ENCODE measurements at regions not wholly inside any gene's neighbourhood (a gene's known extent, or its start where the extent isn't known, plus 50 kb on each side); places are given as distances from the start of the nearest gene placed in this dataset.
A peak's percentile ranks its signal among the peaks of the same experiment; 100 is the strongest.

DNA sequence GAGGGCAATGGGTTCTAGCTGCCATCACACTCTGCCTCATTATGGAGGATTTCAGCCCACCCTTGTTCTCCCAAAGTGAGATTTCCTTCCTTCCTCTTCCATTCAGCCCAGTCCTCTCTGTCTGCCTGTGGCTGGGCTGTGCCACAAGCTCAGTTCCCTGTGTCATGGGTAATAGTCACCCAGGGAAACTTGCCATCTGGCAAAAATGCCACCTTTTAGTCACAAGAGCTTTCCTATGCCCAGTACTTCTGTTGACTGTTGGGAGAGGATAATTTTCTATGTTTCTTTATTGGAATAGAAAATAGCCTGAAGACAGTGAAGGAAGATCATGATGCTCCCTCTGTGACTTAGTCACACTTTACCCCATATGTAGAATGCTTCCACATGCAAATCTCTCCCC is 71.4 kb downstream of the TLR4 start:
- H3K4me1 ChIP-seq: peaks cover 0 to 52% (median 8%) of the 10 kb centered on the region in 12 donors
- no peak overlapping the region for H3K4me3 ChIP-seq
- no peak for ATAC-seq
- no peaks in the 10 kb centered on the region for H3K36me3 ChIP-seq
- H3K9me3 ChIP-seq: no peaks in the 10 kb centered on the region
- intact Hi-C loops (cut with DNase I): loop anchor here in 1 of 10 donors (10.0 kb wide), 1 partner anchor 121 kb away; no protein-coding TSS in a partner anchor
- no peaks in the 10 kb centered on the region for H3K27me3 ChIP-seq
- no peak overlapping the region for H3K27ac ChIP-seq
- no peak for DNase-seq
- TF ChIP-seq, protein P1, sequence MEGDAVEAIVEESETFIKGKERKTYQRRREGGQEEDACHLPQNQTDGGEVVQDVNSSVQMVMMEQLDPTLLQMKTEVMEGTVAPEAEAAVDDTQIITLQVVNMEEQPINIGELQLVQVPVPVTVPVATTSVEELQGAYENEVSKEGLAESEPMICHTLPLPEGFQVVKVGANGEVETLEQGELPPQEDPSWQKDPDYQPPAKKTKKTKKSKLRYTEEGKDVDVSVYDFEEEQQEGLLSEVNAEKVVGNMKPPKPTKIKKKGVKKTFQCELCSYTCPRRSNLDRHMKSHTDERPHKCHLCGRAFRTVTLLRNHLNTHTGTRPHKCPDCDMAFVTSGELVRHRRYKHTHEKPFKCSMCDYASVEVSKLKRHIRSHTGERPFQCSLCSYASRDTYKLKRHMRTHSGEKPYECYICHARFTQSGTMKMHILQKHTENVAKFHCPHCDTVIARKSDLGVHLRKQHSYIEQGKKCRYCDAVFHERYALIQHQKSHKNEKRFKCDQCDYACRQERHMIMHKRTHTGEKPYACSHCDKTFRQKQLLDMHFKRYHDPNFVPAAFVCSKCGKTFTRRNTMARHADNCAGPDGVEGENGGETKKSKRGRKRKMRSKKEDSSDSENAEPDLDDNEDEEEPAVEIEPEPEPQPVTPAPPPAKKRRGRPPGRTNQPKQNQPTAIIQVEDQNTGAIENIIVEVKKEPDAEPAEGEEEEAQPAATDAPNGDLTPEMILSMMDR (IDR thresholded peaks at IDR 0.05): no peak
- no peak for TF ChIP-seq POLR2A (IDR thresholded peaks at IDR 0.05)

DNA sequence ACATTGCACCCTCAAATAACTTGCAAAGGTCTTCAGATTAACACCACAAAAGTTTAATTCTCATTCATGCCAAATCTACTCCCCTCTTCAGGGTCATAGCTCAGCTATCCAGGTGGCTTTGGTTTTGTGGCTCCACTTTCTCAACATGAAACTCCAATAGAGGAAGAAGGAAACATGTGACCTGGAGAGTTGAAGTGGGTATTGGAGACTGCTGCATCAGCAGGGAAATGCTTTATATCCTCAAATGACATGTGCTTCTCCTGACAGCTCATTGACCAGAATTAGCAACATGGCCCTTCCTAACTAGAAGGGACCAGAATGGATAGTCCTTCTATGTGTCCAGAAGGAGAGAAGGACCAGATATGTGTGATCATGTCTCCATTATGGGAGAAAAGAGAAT is 73.6 kb downstream of the TLR4 start:
- intact Hi-C loops (cut with DNase I): loop anchor here in 1 of 10 donors (10.0 kb wide), 1 partner anchor 123 kb away; no protein-coding TSS in a partner anchor
- peak in 1 of 5 donors; percentile 20 for DNase-seq

DNA sequence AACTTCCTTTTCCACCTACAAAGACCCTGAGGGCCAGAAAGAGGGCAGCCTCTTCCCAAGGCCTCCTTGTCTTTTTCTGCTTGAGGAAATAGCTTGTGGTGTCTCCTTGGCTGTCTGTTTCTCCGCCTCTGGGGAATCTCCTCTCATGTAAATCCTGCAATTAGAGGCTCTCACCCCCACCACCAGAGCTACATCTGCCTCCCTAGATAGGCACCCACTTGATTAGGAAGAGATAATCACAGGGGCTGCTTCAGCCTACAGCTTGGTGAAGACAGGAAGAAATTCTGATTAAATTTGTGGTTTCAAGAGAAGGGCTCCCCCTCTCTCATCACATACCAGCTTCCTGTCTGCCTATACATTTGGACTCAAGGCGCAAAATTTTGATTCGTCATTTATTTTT is 75.6 kb downstream of the TLR4 start:
- ATAC-seq (no peak), DNase-seq (no peak)
- Histone ChIP-seq H3K36me3 (no peaks in the 10 kb centered on the region), H3K27me3 (no peaks in the 10 kb centered on the region), H3K4me3 (no peak overlapping the region), H3K27ac (peak overlapping the region in 1 of 12 donors; percentile 30), H3K9me3 (no peaks in the 10 kb centered on the region), H3K4me1 (peaks cover 0 to 63% (median 14%) of the 10 kb centered on the region in 12 donors)
- TF ChIP-seq, protein P1 (IDR thresholded peaks at IDR 0.05): no peak
- no peak for TF ChIP-seq POLR2A (IDR thresholded peaks at IDR 0.05)
- intact Hi-C loops (cut with DNase I): loop anchor here in 8 of 10 donors (5.0 to 10.0 kb wide), 4 partner anchors 77 to 1513 kb away; partner anchors contain the start of gene TLR4 (in 1 of the 8)
- 49 to 81% (median 75%) methylated on average over 3 of the region's 3 CpGs for WGBS, 4 donors

More for the DNA sequence above, 73.6 kb downstream of the TLR4 start:
- Histone ChIP-seq H3K27ac (peak overlapping the region in 1 of 12 donors; percentile 9), H3K4me3 (no peak overlapping the region), H3K36me3 (no peaks in the 10 kb centered on the region), H3K4me1 (peaks cover 0 to 58% (median 10%) of the 10 kb centered on the region in 12 donors), H3K9me3 (no peaks in the 10 kb centered on the region), H3K27me3 (no peaks in the 10 kb centered on the region)
- TF ChIP-seq POLR2A (IDR thresholded peaks at IDR 0.05): no peak
- TF ChIP-seq, protein P1 (IDR thresholded peaks at IDR 0.05): no peak
- ATAC-seq: peak in 3 of 4 donors; percentile 41 to 79 (median 70)

DNA sequence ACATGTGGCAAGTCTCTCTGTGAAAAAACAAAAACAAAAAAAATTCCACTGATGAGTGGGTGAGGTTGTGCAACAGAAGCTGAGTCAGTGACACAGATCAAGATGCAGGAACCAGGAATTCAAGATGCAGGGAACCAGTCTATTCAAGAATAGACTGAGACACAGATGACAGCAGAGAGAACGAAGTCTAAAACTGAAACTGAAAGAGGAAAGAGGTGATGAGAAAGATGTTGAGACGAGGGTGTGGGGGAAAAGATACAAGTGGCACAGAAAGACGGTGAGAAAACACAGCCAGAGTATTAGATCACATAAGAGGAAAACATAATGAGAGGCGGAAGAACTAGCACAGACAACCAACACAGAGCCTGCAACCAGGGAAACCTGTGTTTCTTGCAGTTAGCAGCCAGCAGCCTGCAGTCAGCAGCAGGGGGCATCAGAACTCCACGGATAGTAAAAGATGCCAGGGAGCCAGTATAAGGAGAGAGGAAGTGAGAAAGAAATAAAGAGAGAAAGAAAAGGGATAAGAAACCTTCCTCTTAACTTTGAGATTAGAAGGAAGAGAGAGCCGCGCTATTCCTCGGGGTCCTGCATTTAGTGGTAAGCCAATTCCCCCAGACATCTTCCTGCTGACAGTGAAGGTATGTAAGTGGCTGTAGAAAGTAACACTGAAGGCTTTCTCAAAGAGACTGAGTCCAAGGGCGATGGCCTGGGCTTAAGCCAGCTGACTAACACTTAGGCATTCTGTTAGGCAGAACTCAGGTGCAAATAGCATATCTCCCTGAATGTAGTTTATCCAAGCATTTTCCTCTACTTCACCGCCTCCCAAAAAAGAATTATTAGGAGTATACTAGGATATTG is 79.0 kb downstream of the TLR4 start:
- DNase-seq: peak; percentile 61 to 71 (median 70)
- peak; percentile 80 to 96 (median 94) for ATAC-seq
- no peaks in the 10 kb centered on the region for H3K27me3 ChIP-seq
- TF ChIP-seq, protein P1 (IDR thresholded peaks at IDR 0.05): peak; percentile 49 to 95 (median 80)
- TF ChIP-seq POLR2A (IDR thresholded peaks at IDR 0.05): no peak
- H3K4me3 ChIP-seq: peak overlapping the region in 10 of 12 donors; percentile 29 to 58 (median 49)
- intact Hi-C loops (cut with DNase I): loop anchor here in 9 of 10 donors (1.0 to 10.0 kb wide), 6 partner anchors 81 to 1509 kb away; partner anchors contain the start of gene TLR4 (in 1 of the 9)
- peak overlapping the region in 8 of 12 donors; percentile 8 to 78 (median 44) for H3K27ac ChIP-seq
- WGBS, 4 donors: 16 to 18% (median 16%) methylated on average over 10 of the region's 10 CpGs
- peaks cover 0 to 43% (median 12%) of the 10 kb centered on the region in 12 donors for H3K4me1 ChIP-seq
- H3K36me3 ChIP-seq: no peaks in the 10 kb centered on the region
- H3K9me3 ChIP-seq: no peaks in the 10 kb centered on the region
